ENCODE measurements at regions not wholly inside any gene's neighbourhood (a gene's known extent, or its start where the extent isn't known, plus 50 kb on each side); places are given as distances from the start of the nearest gene placed in this dataset.

GRCh38 chr1:115139381-115139780, 50.1 kb upstream of the TSPAN2 start:
- DNase-seq: no peak
